DND-41 (cell line): ENCODE measurements at regions not wholly inside any gene's neighbourhood (a gene's known extent, or its start where the extent isn't known, plus 50 kb on each side); places are given as distances from the start of the nearest gene placed in this dataset.

ENCODE experiments used
- ATAC-seq: fragments of 200-7000 bp; cut with Tn5 transposase; 3 replicates; pipeline ENCODE4 v1.9.1; 2021; ENCODE audit warnings: low read depth; ENCODE audit not compliant: insufficient read depth
- DNase-seq: peaks from one replicate; pipeline ENCODE4 v3.0.0-alpha.2; 2020
- H2AFZ ChIP-seq: 2 replicates; pipeline ENCODE4 v1.6.0; 2012; ENCODE audit warnings: low read depth, low read length
- H3K27ac ChIP-seq: 2 replicates; pipeline ENCODE4 v1.5.1; 2012; ENCODE audit warnings: low read length, inconsistent platforms
- H3K27me3 ChIP-seq: fragments of 200-600 bp; sonication (generic); 2 replicates; pipeline ENCODE4 v1.6.0; 2012; ENCODE audit warnings: low read length, mild to moderate bottlenecking, inconsistent platforms; ENCODE audit not compliant: insufficient read depth, poor library complexity
- H3K36me3 ChIP-seq: 2 replicates; pipeline ENCODE4 v1.5.1; 2012; ENCODE audit warnings: low read length, inconsistent platforms; ENCODE audit not compliant: insufficient read depth
- H3K4me1 ChIP-seq: 2 replicates; pipeline ENCODE4 v1.5.1; 2012; ENCODE audit warnings: mild to moderate bottlenecking, low read length; ENCODE audit not compliant: insufficient read depth
- H3K4me2 ChIP-seq: 2 replicates; pipeline ENCODE4 v1.6.0; 2012; ENCODE audit warnings: mild to moderate bottlenecking, moderate library complexity, low read length, inconsistent platforms; ENCODE audit not compliant: insufficient read depth
- H3K4me3 ChIP-seq, 2 experiments: fragments of 200-600 bp in 1 of 2; shearing (Covaris generic) in 1 of 2; 2 replicates each; pipeline ENCODE4 v1.5.1; 2012 to 2016; ENCODE audit warnings: inconsistent platforms in 2 of 2, low read length in 2 of 2, mild to moderate bottlenecking in 2 of 2, low read depth in 1 of 2, moderate library complexity in 1 of 2
- H3K79me2 ChIP-seq: 2 replicates; pipeline ENCODE4 v1.6.0; 2012; ENCODE audit warnings: low read length, inconsistent platforms; ENCODE audit not compliant: insufficient read depth
- H3K9ac ChIP-seq: 2 replicates; pipeline ENCODE4 v1.6.0; 2012; ENCODE audit warnings: low read depth, mild to moderate bottlenecking, inconsistent platforms, low read length, moderate library complexity
- H3K9me3 ChIP-seq: 2 replicates; pipeline ENCODE4 v1.5.1; 2012; ENCODE audit warnings: low read length, moderate library complexity, mild to moderate bottlenecking, inconsistent platforms; ENCODE audit not compliant: insufficient read depth, severe bottlenecking
- H4K20me1 ChIP-seq: 2 replicates; pipeline ENCODE4 v1.6.0; 2012; ENCODE audit warnings: low read length; ENCODE audit not compliant: insufficient read depth
- EZH2 ChIP-seq: IDR thresholded peaks from 3 replicates; pipeline ENCODE4 v1.6.1; 2012; ENCODE audit warnings: borderline replicate concordance, low read depth, mild to moderate bottlenecking, moderate library complexity, low read length, inconsistent platforms; ENCODE audit not compliant: severe bottlenecking
- TF ChIP-seq, protein P1 (sequence below): IDR thresholded peaks from 2 replicates; pipeline ENCODE4 v1.5.1; 2012; ENCODE audit warnings: borderline replicate concordance, low read length, moderate library complexity, mild to moderate bottlenecking; ENCODE audit not compliant: poor library complexity, severe bottlenecking; ENCODE audit errors: extremely low read depth

GRCh38 chr2:221758076-221758475, 186.0 kb upstream of the EPHA4 start:
- Histone ChIP-seq H3K4me1 (no peaks in the 10 kb centered on the region), H3K36me3 (no peaks in the 10 kb centered on the region), H3K9ac (no peak overlapping the region), H3K9me3 (no peaks in the 10 kb centered on the region), H3K4me2 (no peak overlapping the region), H3K79me2 (no peaks in the 10 kb centered on the region), H2AFZ (no peak overlapping the region), H3K27ac (no peak overlapping the region), H3K27me3 (no peaks in the 10 kb centered on the region), H4K20me1 (no peaks in the 10 kb centered on the region), H3K4me3 (no peak overlapping the region)
- no peak for DNase-seq
- TF ChIP-seq, protein P1, sequence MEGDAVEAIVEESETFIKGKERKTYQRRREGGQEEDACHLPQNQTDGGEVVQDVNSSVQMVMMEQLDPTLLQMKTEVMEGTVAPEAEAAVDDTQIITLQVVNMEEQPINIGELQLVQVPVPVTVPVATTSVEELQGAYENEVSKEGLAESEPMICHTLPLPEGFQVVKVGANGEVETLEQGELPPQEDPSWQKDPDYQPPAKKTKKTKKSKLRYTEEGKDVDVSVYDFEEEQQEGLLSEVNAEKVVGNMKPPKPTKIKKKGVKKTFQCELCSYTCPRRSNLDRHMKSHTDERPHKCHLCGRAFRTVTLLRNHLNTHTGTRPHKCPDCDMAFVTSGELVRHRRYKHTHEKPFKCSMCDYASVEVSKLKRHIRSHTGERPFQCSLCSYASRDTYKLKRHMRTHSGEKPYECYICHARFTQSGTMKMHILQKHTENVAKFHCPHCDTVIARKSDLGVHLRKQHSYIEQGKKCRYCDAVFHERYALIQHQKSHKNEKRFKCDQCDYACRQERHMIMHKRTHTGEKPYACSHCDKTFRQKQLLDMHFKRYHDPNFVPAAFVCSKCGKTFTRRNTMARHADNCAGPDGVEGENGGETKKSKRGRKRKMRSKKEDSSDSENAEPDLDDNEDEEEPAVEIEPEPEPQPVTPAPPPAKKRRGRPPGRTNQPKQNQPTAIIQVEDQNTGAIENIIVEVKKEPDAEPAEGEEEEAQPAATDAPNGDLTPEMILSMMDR: no peak
- no peak for TF ChIP-seq EZH2
- no peak for ATAC-seq

DNA sequence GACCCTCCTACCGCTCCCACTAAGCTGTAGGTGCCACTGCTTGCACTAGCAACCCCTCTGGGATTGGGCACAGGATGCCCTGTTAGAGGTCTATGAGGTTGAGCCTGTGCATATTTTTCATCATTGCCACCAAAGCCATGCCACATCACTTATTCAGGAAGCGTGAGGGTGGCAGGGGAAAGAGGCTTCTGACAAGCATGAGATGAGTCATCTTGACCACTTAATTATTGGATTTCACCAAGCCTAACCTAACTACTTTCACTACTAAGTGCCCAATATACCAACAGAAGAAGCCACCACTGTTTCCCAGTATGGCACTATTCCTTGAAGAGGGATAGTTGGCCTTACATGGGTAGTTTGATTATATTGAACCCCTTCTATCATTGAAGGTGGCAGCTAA, 181.3 kb upstream of the EPHA4 start:
- no peaks in the 10 kb centered on the region for H3K27me3 ChIP-seq
- ATAC-seq (no peak), DNase-seq (no peak)
- H4K20me1 ChIP-seq: no peaks in the 10 kb centered on the region
- no peak for TF ChIP-seq EZH2
- TF ChIP-seq, protein P1: no peak
- H3K27ac ChIP-seq: no peak overlapping the region
- no peaks in the 10 kb centered on the region for H3K36me3 ChIP-seq
- H3K79me2 ChIP-seq: no peaks in the 10 kb centered on the region
- H3K9me3 ChIP-seq: no peaks in the 10 kb centered on the region
- no peak overlapping the region for H2AFZ ChIP-seq
- H3K4me3 ChIP-seq: no peak overlapping the region
- H3K9ac ChIP-seq: no peak overlapping the region
- no peak overlapping the region for H3K4me2 ChIP-seq
- no peaks in the 10 kb centered on the region for H3K4me1 ChIP-seq

- Histone ChIP-seq H3K27me3 (no peaks in the 10 kb centered on the region), H3K9ac (no peak overlapping the region), H3K36me3 (no peaks in the 10 kb centered on the region), H3K27ac (no peak overlapping the region), H3K4me2 (no peak overlapping the region), H4K20me1 (no peaks in the 10 kb centered on the region), H3K4me1 (no peaks in the 10 kb centered on the region), H3K9me3 (no peaks in the 10 kb centered on the region), H2AFZ (no peak overlapping the region), H3K79me2 (no peaks in the 10 kb centered on the region), H3K4me3 (no peak overlapping the region)
- DNase-seq (no peak), ATAC-seq (no peak)
- TF ChIP-seq EZH2: no peak
- TF ChIP-seq, protein P1: no peak
Observed at GRCh38 chr2:221752781-221753180, 180.7 kb upstream of the EPHA4 start.

DNA sequence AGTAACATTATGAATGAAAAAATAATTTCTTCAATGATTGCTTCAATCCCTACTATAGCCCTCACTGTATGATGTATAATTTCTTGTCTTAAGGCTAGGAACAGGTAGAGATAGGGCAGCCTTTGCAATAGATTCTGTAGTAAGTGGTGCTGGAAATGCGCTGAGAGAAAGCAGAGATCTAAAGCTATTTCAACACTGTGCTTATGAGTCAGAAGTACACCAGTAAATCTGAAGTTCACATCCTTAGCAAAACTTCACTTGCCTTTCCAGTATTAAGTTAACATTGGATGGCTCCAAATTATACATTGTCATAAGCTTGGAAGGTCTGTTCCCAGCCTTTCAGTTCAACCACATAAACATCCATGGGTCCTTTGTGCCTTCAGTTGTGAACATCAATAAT, 178.2 kb upstream of the EPHA4 start:
- no peak overlapping the region for H2AFZ ChIP-seq
- ATAC-seq (no peak), DNase-seq (no peak)
- TF ChIP-seq EZH2: no peak
- TF ChIP-seq, protein P1: no peak
- no peaks in the 10 kb centered on the region for H3K36me3 ChIP-seq
- H3K4me3 ChIP-seq: no peak overlapping the region
- H3K9me3 ChIP-seq: no peaks in the 10 kb centered on the region
- no peak overlapping the region for H3K4me2 ChIP-seq
- no peaks in the 10 kb centered on the region for H3K27me3 ChIP-seq
- H3K4me1 ChIP-seq: no peaks in the 10 kb centered on the region
- no peak overlapping the region for H3K27ac ChIP-seq
- H4K20me1 ChIP-seq: no peaks in the 10 kb centered on the region
- no peaks in the 10 kb centered on the region for H3K79me2 ChIP-seq
- H3K9ac ChIP-seq: no peak overlapping the region
